Stromal cell of bone marrow (primary cell): ENCODE measurements at regions not wholly inside any gene's neighbourhood (a gene's known extent, or its start where the extent isn't known, plus 50 kb on each side); places are given as distances from the start of the nearest gene placed in this dataset.

Experiments used
- DNase-seq: peaks from one replicate; pipeline ENCODE4 v3.0.0-alpha.2; 2012; ENCODE audit warnings: low read depth

DNA sequence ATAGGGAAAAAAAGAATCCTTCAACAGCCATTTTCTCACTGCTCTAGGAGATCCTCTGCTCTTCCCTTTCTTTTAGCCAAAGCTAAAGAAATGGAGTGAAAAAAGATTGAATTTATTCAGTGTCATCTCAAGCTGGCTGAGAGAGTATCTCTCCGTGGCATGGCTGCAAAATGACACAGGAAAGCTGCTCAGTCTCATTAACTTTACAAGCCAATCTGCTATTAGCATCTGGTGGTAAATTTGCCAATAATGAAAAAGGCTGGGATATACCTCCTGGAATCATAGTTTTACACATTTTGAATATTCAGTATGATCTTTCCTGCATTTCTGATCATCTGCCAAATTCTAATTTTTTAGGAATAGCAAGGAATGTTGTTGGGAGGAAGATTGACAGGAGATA lies 176.8 kb upstream of the CHRM3 start:
- DNase-seq: no peak

- no peak for DNase-seq
Observed at GRCh38 chr1:239204401-239204800, 182.0 kb upstream of the CHRM3 start.

DNA sequence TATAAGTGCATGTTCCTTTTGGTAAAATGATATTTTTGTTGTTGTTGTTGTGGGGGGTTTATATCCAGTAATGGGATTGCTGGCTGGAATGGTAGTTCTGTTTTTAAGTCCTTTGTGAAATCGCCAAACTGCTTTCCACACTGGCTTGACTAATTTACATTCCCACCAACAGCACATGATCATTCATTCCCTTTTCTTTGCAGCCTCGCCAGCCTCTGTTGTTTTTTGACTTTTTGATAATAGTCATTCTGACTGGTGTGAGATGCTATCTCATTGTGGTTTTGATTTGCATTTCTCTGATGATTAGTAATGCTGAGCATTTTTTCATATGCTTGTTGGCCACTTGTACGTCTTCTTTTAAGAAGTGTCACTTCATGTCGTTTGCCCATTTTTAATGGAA lies 188.5 kb upstream of the CHRM3 start:
- DNase-seq: no peak

GRCh38 chr1:239189998-239190512 lies 196.3 kb upstream of the CHRM3 start:
- peak; percentile 3 for DNase-seq

- no peak for DNase-seq
Observed at GRCh38 chr1:239186487-239186886, 199.9 kb upstream of the CHRM3 start.

DNA sequence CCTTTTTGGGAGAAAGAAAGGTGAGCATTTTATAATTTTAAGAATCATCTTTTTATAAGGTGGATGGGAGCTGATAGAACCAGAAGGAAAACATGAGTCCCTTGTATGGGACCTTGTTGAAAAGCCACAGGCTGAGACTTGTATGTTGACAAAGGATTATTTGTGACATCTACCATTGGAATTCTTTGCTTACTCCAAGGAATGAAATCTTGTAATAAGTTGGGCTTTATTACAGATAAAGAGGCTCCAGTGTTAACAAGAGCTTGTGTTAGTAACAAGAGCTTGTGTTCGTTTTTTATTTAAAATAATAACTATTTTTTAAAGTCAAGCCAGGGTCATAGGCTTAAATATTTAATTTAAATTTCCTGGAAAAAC lies 201.1 kb upstream of the CHRM3 start:
- no peak for DNase-seq

DNA sequence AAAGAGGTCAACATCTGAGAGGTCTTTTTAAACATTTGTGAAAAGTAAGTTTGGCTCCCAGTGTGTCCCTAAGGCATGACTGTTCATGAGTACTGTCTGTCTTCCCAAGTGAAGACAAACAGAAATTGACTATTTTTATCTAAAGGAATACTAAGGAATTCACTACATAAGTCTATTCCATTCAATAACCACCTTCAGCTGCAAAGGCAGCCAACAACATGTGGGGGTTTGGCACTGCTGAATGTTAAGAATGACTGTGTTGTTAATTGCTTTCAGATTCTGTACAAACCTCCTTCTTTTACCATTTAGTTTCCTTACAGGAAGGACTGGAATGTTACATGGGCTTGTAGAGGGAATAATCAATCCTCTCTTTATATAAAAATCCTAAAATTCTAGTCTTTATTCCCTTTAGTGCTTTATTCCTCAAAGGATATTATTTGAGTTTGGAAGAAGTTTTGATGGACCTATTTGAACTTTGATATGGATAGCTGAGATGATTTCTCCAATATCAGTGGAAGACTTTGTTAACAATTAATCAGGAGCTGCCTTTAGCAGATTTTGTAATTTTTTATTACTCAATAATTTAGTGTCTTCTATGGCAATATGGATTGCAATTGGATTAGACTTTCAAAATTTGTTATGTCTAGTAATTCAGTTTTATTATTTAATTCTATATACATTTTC lies 201.7 kb upstream of the CHRM3 start:
- DNase-seq: peak; percentile 22

DNA sequence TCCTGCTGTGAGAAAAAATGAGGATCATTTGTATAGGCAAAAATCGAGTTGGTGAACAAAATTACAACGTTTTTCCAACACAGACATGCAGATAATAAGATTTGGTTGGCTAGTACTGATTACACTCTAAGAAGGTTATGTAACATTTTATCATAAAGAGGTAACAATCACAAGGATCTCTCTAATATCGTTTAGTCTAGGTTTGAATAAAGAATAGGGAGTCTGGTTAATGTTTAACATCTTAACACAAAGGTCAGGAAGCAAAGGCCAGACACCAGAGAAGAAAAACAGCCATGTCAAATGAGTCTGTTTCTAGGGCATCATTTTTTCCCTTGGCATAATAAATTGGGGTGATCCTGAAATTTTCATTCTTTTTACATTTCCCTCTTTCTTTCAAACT lies 207.4 kb upstream of the CHRM3 start:
- DNase-seq: no peak

- DNase-seq: no peak
Observed at GRCh38 chr1:239174880-239175279, 211.5 kb upstream of the CHRM3 start.

DNA sequence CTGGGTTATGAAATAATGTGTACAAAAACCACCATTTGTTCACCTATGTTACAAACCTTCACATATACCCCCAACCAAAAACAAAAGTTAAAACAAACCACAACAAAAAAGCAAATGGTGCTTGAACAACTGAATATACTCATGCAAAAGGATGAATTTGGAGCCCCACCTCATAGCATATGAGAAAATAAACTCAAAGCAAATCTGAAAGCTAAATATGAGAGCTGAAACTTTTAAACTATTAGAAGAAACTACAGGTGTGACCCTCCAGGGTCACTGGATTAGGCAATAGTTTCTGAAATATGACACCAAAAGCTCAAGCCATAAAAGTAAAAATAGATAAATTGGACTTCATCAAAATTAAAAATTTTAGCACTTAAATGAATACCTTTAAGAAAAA lies 215.5 kb upstream of the CHRM3 start:
- no peak for DNase-seq

- no peak for DNase-seq
Observed at GRCh38 chr1:239169276-239169675, 217.1 kb upstream of the CHRM3 start.

GRCh38 chr1:239164451-239165180 lies 221.8 kb upstream of the CHRM3 start:
- DNase-seq: no peak

DNA sequence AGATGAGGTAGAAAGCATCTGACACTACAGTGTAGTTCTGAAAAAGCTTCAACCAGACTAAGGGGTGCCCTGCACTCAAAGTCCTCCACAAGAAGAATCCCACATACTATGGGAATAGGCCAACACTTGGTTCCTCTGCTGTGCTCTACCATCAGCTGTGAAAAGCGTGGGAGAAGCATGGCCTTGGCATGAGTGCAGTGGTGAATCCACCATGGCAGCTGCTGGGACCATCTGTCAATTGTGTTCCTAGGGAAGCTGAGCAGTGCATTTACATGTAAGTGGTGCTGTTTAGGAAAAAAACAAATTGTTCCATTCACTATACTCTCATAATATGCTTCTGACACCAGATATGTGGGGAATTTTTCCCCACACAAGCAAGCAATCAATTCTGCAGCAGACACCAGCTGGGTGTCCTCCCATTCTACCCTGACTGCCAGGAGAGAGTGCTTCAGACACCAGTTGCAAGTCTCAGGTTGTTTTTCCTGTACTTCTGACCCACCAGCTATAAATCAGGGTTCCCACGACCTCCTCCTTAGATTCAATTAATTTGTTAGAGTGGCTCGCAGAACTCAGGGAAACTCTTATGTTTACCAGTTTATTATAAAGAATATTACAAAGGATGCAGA lies 230.8 kb upstream of the CHRM3 start:
- DNase-seq: no peak

DNA sequence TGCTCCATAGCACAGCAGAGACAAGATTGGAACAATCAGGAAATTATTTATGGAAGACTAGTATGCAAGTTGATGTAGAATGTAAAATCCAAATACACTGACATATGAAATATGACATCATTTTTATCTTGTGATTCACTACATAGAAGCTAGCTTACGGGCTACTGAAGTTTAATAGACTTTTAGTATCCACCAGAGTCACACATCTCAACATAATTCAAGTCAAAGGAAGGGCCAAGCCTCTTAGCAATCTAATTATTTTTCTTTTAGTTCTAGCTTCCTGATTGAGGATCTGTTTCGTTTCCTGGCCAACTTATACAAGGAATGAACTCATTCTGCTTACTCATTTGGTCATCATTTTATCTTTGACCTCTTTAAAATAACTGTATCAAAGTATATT lies 234.4 kb upstream of the CHRM3 start:
- DNase-seq: no peak

GRCh38 chr1:239140968-239141367 lies 245.4 kb upstream of the CHRM3 start:
- no peak for DNase-seq

GRCh38 chr1:239139801-239140200 lies 246.6 kb upstream of the CHRM3 start:
- DNase-seq: no peak

- DNase-seq: no peak
Observed at GRCh38 chr1:239128541-239128940, 257.8 kb upstream of the CHRM3 start.

DNA sequence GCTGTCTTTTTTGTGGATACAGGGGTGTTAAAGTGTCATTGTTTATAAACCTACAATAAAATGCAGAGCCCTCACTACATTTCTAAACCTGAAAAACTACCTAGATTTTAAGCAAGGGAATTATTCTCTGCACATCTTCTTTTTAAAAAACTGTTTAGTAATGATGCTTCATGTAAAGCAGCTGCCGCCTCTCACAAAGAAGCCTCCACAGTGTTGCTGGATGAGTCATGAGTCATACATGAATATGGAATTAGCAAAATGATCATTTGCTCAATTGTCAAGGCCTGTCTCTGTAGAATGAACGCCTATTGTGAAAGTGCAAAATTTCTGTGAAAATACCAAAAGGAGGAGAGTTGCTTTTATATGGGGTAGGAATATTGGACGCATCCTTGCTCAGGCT lies 259.5 kb upstream of the CHRM3 start:
- DNase-seq: no peak

DNA sequence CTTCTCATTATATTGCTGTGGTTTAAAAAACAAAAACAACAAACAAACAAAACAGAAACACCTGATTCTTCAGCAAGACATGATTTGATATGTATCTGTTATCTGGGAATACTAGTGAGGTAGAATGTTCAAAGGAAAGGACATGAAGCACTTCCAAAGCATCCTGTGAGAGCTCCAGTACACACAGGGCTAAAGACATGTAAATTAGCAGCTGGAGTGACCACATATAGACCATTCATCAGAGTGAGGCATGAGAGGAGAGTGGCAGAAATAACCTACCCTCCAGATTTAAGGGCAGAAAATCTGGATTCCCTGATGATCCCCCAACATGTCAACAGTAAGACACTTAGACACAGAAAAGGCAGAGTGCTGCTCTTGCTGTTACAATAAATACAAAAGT lies 260.5 kb upstream of the CHRM3 start:
- DNase-seq: no peak

- DNase-seq: peak; percentile 1
Observed at GRCh38 chr1:239125027-239125426, 261.3 kb upstream of the CHRM3 start.

- DNase-seq: no peak
Observed at GRCh38 chr1:239123260-239123659, 263.1 kb upstream of the CHRM3 start.

DNA sequence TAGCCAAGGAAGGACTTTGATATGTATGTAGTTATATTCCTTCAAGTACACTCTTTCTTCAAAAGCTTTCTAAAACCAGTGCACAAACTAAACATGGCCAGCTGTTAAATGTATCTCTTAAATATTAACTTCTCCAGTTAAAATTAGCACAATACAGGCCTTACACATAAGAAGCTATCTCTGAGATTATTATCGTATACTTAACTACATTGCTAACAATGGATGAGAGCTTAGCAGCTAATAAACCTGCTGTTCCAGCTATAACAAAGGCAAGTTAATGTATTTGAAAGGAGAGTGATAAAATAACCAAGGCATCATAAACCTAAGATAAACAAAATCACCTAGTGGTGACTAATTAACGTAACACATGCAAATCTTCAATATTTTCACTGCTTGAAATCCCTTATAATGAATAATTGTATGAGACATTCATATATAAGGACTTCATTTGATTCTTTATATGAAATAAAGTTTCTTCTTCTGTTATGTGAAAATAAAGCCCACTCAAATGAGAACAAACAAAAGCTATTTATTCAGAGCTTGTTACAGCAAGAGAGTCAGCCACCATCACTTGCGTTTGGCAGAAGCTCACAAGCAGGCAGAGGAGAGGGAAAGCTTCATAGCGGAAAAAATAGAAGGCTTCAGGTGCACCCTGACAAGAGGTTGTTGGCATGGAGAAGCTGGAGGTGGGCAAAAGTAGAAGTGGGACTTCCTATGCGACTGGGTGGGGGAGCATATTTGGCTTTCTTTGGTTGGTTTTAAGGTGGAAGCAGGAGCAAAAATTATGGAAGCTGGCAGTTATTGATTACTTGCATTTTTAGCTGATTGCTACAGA lies 274.1 kb upstream of the CHRM3 start:
- DNase-seq: no peak
